Skeletal muscle tissue (tissue), 3 donors: ENCODE measurements at regions not wholly inside any gene's neighbourhood (a gene's known extent, or its start where the extent isn't known, plus 50 kb on each side); places are given as distances from the start of the nearest gene placed in this dataset.

Experiments
- H3K27ac ChIP-seq: one replicate; pipeline ENCODE4 v1.7.0; 2013; ENCODE audit warnings: mild to moderate bottlenecking, low read depth, low read length, inconsistent platforms
- H3K27me3 ChIP-seq, 3 donors: one replicate each; pipeline ENCODE4 v1.7.0; 2013; ENCODE audit warnings: low read length in 3 of 3; ENCODE audit not compliant: control insufficient read depth in 3 of 3, insufficient read depth in 3 of 3
- H3K36me3 ChIP-seq, 3 donors: one replicate each; pipeline ENCODE4 v1.7.0; 2013; ENCODE audit warnings: low read length in 3 of 3; ENCODE audit not compliant: control insufficient read depth in 3 of 3, insufficient read depth in 3 of 3
- H3K4me1 ChIP-seq, 3 donors: one replicate each; pipeline ENCODE4 v1.7.0; 2013; ENCODE audit warnings: low read length in 3 of 3, mild to moderate bottlenecking in 3 of 3; ENCODE audit not compliant: control insufficient read depth in 3 of 3, insufficient read depth in 3 of 3
- H3K4me3 ChIP-seq, 3 donors: one replicate each; pipeline ENCODE4 v1.7.0; 2013; ENCODE audit warnings: low read length in 3 of 3
- H3K9ac ChIP-seq, 3 donors: one replicate each; pipeline ENCODE4 v1.7.0; 2013; ENCODE audit warnings: low read length in 3 of 3, mild to moderate bottlenecking in 3 of 3, moderate library complexity in 2 of 3, low read depth in 1 of 3
- H3K9me3 ChIP-seq, 3 donors: one replicate each; pipeline ENCODE4 v1.7.0; 2013; ENCODE audit warnings: low read length in 3 of 3; ENCODE audit not compliant: control insufficient read depth in 3 of 3
- donor health status: Osteomylitis.

- Histone ChIP-seq H3K4me1 (peaks cover 0 to 8% (median 3%) of the 10 kb centered on the region in 3 donors), H3K9me3 (no peaks in the 10 kb centered on the region), H3K4me3 (no peak overlapping the region), H3K9ac (no peak overlapping the region), H3K27ac (peak overlapping the region; percentile 67), H3K36me3 (no peaks in the 10 kb centered on the region), H3K27me3 (no peaks in the 10 kb centered on the region)
Observed at GRCh38 chr16:82567175-82567574, 59.6 kb upstream of the CDH13 start.

- H3K9me3 ChIP-seq: no peaks in the 10 kb centered on the region
- H3K4me1 ChIP-seq: peaks cover 0 to 7% (median 3%) of the 10 kb centered on the region in 3 donors
- H3K36me3 ChIP-seq: no peaks in the 10 kb centered on the region
- no peak overlapping the region for H3K27ac ChIP-seq
- no peaks in the 10 kb centered on the region for H3K27me3 ChIP-seq
- H3K4me3 ChIP-seq: no peak overlapping the region
- no peak overlapping the region for H3K9ac ChIP-seq
Observed at GRCh38 chr16:82563401-82563800, 63.4 kb upstream of the CDH13 start.

DNA sequence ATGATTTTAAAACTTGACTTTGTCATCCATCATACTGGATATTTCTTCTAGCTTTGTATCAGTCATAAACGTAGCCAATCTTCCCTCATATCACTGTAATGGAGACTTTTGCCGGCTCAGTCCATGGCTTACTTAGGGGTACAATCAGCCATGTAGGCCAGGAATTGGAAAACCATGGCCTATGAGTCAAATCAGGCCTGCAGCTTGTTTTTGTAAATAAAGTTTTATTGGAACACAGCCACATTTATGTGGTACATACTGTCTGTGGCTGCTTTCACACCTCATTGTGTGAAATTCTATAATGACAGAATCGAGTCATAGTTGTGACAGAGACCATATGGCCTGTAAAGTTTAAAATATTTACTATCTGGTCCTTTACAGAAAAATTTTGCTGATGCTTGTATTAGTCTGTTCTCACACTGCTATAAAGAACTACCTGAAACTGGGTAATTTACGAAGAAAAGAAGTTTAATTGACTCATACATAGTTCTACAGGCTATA is 64.5 kb upstream of the CDH13 start:
- Histone ChIP-seq H3K9ac (no peak overlapping the region), H3K4me1 (no peaks in the 10 kb centered on the region), H3K4me3 (no peak overlapping the region), H3K27me3 (no peaks in the 10 kb centered on the region), H3K9me3 (no peaks in the 10 kb centered on the region), H3K27ac (no peak overlapping the region), H3K36me3 (no peaks in the 10 kb centered on the region)

GRCh38 chr16:82560805-82561325 is 65.9 kb upstream of the CDH13 start:
- no peaks in the 10 kb centered on the region for H3K4me1 ChIP-seq
- H3K9me3 ChIP-seq: no peaks in the 10 kb centered on the region
- no peak overlapping the region for H3K27ac ChIP-seq
- H3K9ac ChIP-seq: no peak overlapping the region
- H3K4me3 ChIP-seq: no peak overlapping the region
- H3K27me3 ChIP-seq: no peaks in the 10 kb centered on the region
- no peaks in the 10 kb centered on the region for H3K36me3 ChIP-seq

GRCh38 chr16:82544378-82545160 is 82.2 kb upstream of the CDH13 start:
- Histone ChIP-seq H3K27me3 (peaks cover 0 to 11% (median 4%) of the 10 kb centered on the region in 3 donors), H3K9me3 (no peaks in the 10 kb centered on the region), H3K36me3 (no peaks in the 10 kb centered on the region), H3K9ac (no peak overlapping the region), H3K4me3 (no peak overlapping the region), H3K4me1 (peaks cover 0 to 10% (median 9%) of the 10 kb centered on the region in 3 donors), H3K27ac (no peak overlapping the region)

GRCh38 chr16:82542714-82543113 is 84.1 kb upstream of the CDH13 start:
- Histone ChIP-seq H3K9ac (no peak overlapping the region), H3K9me3 (peaks cover 0 to 3% (median 0%) of the 10 kb centered on the region in 3 donors), H3K4me3 (no peak overlapping the region), H3K36me3 (no peaks in the 10 kb centered on the region), H3K4me1 (peaks cover 0 to 5% (median 5%) of the 10 kb centered on the region in 3 donors), H3K27ac (no peak overlapping the region), H3K27me3 (peaks cover 0 to 11% (median 4%) of the 10 kb centered on the region in 3 donors)

GRCh38 chr16:82541103-82541502 is 85.7 kb upstream of the CDH13 start:
- peaks cover 0 to 5% (median 0%) of the 10 kb centered on the region in 3 donors for H3K9me3 ChIP-seq
- no peak overlapping the region for H3K27ac ChIP-seq
- no peak overlapping the region for H3K4me3 ChIP-seq
- no peak overlapping the region for H3K9ac ChIP-seq
- no peaks in the 10 kb centered on the region for H3K4me1 ChIP-seq
- H3K36me3 ChIP-seq: no peaks in the 10 kb centered on the region
- H3K27me3 ChIP-seq: peaks cover 0 to 11% (median 4%) of the 10 kb centered on the region in 3 donors

- peaks cover 0 to 5% (median 0%) of the 10 kb centered on the region in 3 donors for H3K9me3 ChIP-seq
- H3K9ac ChIP-seq: no peak overlapping the region
- no peaks in the 10 kb centered on the region for H3K36me3 ChIP-seq
- H3K4me3 ChIP-seq: no peak overlapping the region
- H3K27me3 ChIP-seq: no peaks in the 10 kb centered on the region
- H3K27ac ChIP-seq: no peak overlapping the region
- H3K4me1 ChIP-seq: no peaks in the 10 kb centered on the region
Observed at GRCh38 chr16:82535764-82536163, 91.0 kb upstream of the CDH13 start.

- H3K4me3 ChIP-seq: no peak overlapping the region
- no peaks in the 10 kb centered on the region for H3K36me3 ChIP-seq
- H3K4me1 ChIP-seq: no peaks in the 10 kb centered on the region
- H3K9ac ChIP-seq: no peak overlapping the region
- H3K9me3 ChIP-seq: peaks cover 0 to 5% (median 0%) of the 10 kb centered on the region in 3 donors
- H3K27ac ChIP-seq: no peak overlapping the region
- H3K27me3 ChIP-seq: no peaks in the 10 kb centered on the region
Observed at GRCh38 chr16:82535262-82535661, 91.5 kb upstream of the CDH13 start.

DNA sequence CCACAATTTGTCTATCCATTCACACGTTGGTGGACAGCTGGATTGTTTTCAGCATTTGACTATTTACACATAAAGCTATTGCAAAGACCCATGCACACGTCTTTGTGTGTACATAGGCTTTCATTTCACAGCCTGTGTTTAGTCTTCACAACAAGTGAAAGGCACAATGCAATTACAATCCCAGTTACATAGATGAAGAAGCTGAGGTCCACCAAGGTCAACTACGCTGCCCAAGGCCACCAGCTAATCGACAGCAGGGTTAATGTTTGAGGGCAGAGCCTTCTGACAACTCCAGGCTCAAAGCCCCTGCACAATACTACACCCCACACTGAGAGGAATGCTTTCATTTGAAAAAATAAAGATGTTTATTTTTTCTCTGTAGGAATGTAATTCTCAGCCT is 93.6 kb upstream of the CDH13 start:
- Histone ChIP-seq H3K27ac (no peak overlapping the region), H3K9me3 (peaks cover 0 to 5% (median 0%) of the 10 kb centered on the region in 3 donors), H3K27me3 (no peaks in the 10 kb centered on the region), H3K4me1 (no peaks in the 10 kb centered on the region), H3K4me3 (no peak overlapping the region), H3K9ac (no peak overlapping the region), H3K36me3 (no peaks in the 10 kb centered on the region)
